ENCODE measurements at regions not wholly inside any gene's neighbourhood (a gene's known extent, or its start where the extent isn't known, plus 50 kb on each side); places are given as distances from the start of the nearest gene placed in this dataset.
A peak's percentile ranks its signal among the peaks of the same experiment; 100 is the strongest.

GRCh38 chr9:90446200-90446948, 196.2 kb downstream of the DIRAS2 start:
- no peaks in the 10 kb centered on the region for H3K36me3 ChIP-seq (replicated peaks; ENCODE audit: control insufficient read depth, insufficient read depth, low read length)
- no peaks in the 10 kb centered on the region; the same call in 1 of the 2 replicates for H3K27me3 ChIP-seq (ENCODE audit: control insufficient read depth, insufficient read depth, low read length)
- H3K4me3 ChIP-seq (ENCODE audit: insufficient read depth, low read depth, low read length) = no peak overlapping the region
- DNase-seq = no peak

GRCh38 chr9:90447773-90448172, 194.9 kb downstream of the DIRAS2 start:
- Histone ChIP-seq H3K4me3 (ENCODE audit: insufficient read depth, low read depth, low read length) (no peak overlapping the region), H3K36me3 (replicated peaks; ENCODE audit: control insufficient read depth, insufficient read depth, low read length) (no peaks in the 10 kb centered on the region), H3K27me3 (ENCODE audit: control insufficient read depth, insufficient read depth, low read length) (no peaks in the 10 kb centered on the region; the same call in 1 of the 2 replicates)
- no peak for DNase-seq

- Histone ChIP-seq H3K4me3 (ENCODE audit: insufficient read depth, low read depth, low read length) (no peak overlapping the region), H3K27me3 (ENCODE audit: control insufficient read depth, insufficient read depth, low read length) (no peaks in the 10 kb centered on the region; the same call in 1 of the 2 replicates), H3K36me3 (replicated peaks; ENCODE audit: control insufficient read depth, insufficient read depth, low read length) (no peaks in the 10 kb centered on the region)
- no peak for DNase-seq
Measured at GRCh38 chr9:90449213-90449925, 193.3 kb downstream of the DIRAS2 start.

- no peak for DNase-seq
- Histone ChIP-seq H3K36me3 (replicated peaks; ENCODE audit: control insufficient read depth, insufficient read depth, low read length) (no peaks in the 10 kb centered on the region), H3K4me3 (ENCODE audit: insufficient read depth, low read depth, low read length) (no peak overlapping the region), H3K27me3 (ENCODE audit: control insufficient read depth, insufficient read depth, low read length) (no peaks in the 10 kb centered on the region; the same call in 1 of the 2 replicates)
Measured at GRCh38 chr9:90451804-90452203, 190.8 kb downstream of the DIRAS2 start.

GRCh38 chr9:90455316-90455715, 187.3 kb downstream of the DIRAS2 start:
- DNase-seq = no peak
- H3K27me3 ChIP-seq (ENCODE audit: control insufficient read depth, insufficient read depth, low read length) = no peaks in the 10 kb centered on the region
- no peak overlapping the region for H3K4me3 ChIP-seq (ENCODE audit: insufficient read depth, low read depth, low read length)
- no peaks in the 10 kb centered on the region for H3K36me3 ChIP-seq (replicated peaks; ENCODE audit: control insufficient read depth, insufficient read depth, low read length)

- Histone ChIP-seq H3K36me3 (replicated peaks; ENCODE audit: control insufficient read depth, insufficient read depth, low read length) (no peaks in the 10 kb centered on the region), H3K4me3 (ENCODE audit: insufficient read depth, low read depth, low read length) (no peak overlapping the region)
- DNase-seq = no peak
Measured at GRCh38 chr9:90457386-90458190, 185.0 kb downstream of the DIRAS2 start.

GRCh38 chr9:90458485-90458884, 184.1 kb downstream of the DIRAS2 start:
- Histone ChIP-seq H3K27me3 (ENCODE audit: control insufficient read depth, insufficient read depth, low read length) (no peaks in the 10 kb centered on the region), H3K36me3 (replicated peaks; ENCODE audit: control insufficient read depth, insufficient read depth, low read length) (no peaks in the 10 kb centered on the region), H3K4me3 (ENCODE audit: insufficient read depth, low read depth, low read length) (no peak overlapping the region)
- DNase-seq = peak; percentile 27

More at GRCh38 chr9:90457386-90458190, 185.0 kb downstream of the DIRAS2 start:
- no peaks in the 10 kb centered on the region for H3K27me3 ChIP-seq (ENCODE audit: control insufficient read depth, insufficient read depth, low read length)

- Histone ChIP-seq H3K4me3 (ENCODE audit: insufficient read depth, low read depth, low read length) (no peak overlapping the region), H3K36me3 (replicated peaks; ENCODE audit: control insufficient read depth, insufficient read depth, low read length) (no peaks in the 10 kb centered on the region), H3K27me3 (ENCODE audit: control insufficient read depth, insufficient read depth, low read length) (no peaks in the 10 kb centered on the region)
- no peak for DNase-seq
Measured at GRCh38 chr9:90459321-90459720, 183.3 kb downstream of the DIRAS2 start.

GRCh38 chr9:90460220-90460619, 182.4 kb downstream of the DIRAS2 start:
- Histone ChIP-seq H3K36me3 (replicated peaks; ENCODE audit: control insufficient read depth, insufficient read depth, low read length) (no peaks in the 10 kb centered on the region), H3K4me3 (ENCODE audit: insufficient read depth, low read depth, low read length) (no peak overlapping the region), H3K27me3 (ENCODE audit: control insufficient read depth, insufficient read depth, low read length) (no peaks in the 10 kb centered on the region)
- DNase-seq = no peak

- DNase-seq = no peak
- no peaks in the 10 kb centered on the region for H3K27me3 ChIP-seq (ENCODE audit: control insufficient read depth, insufficient read depth, low read length)
- H3K4me3 ChIP-seq (ENCODE audit: insufficient read depth, low read depth, low read length) = no peak overlapping the region
- no peaks in the 10 kb centered on the region for H3K36me3 ChIP-seq (replicated peaks; ENCODE audit: control insufficient read depth, insufficient read depth, low read length)
Measured at GRCh38 chr9:90464978-90465377, 177.6 kb downstream of the DIRAS2 start.

GRCh38 chr9:90466441-90466840, 176.2 kb downstream of the DIRAS2 start:
- H3K27me3 ChIP-seq (ENCODE audit: control insufficient read depth, insufficient read depth, low read length) = no peaks in the 10 kb centered on the region
- no peak for DNase-seq
- no peaks in the 10 kb centered on the region for H3K36me3 ChIP-seq (replicated peaks; ENCODE audit: control insufficient read depth, insufficient read depth, low read length)
- no peak overlapping the region for H3K4me3 ChIP-seq (ENCODE audit: insufficient read depth, low read depth, low read length)

GRCh38 chr9:90469435-90469834, 173.2 kb downstream of the DIRAS2 start:
- Histone ChIP-seq H3K36me3 (replicated peaks; ENCODE audit: control insufficient read depth, insufficient read depth, low read length) (no peaks in the 10 kb centered on the region), H3K27me3 (ENCODE audit: control insufficient read depth, insufficient read depth, low read length) (no peaks in the 10 kb centered on the region), H3K4me3 (ENCODE audit: insufficient read depth, low read depth, low read length) (no peak overlapping the region)
- DNase-seq = no peak

GRCh38 chr9:90469865-90470387, 172.7 kb downstream of the DIRAS2 start:
- Histone ChIP-seq H3K27me3 (ENCODE audit: control insufficient read depth, insufficient read depth, low read length) (no peaks in the 10 kb centered on the region), H3K36me3 (replicated peaks; ENCODE audit: control insufficient read depth, insufficient read depth, low read length) (no peaks in the 10 kb centered on the region), H3K4me3 (ENCODE audit: insufficient read depth, low read depth, low read length) (no peak overlapping the region)
- DNase-seq = no peak

- H3K4me3 ChIP-seq (ENCODE audit: insufficient read depth, low read depth, low read length) = no peak overlapping the region
- DNase-seq = no peak
- no peaks in the 10 kb centered on the region for H3K27me3 ChIP-seq (ENCODE audit: control insufficient read depth, insufficient read depth, low read length)
- no peaks in the 10 kb centered on the region for H3K36me3 ChIP-seq (replicated peaks; ENCODE audit: control insufficient read depth, insufficient read depth, low read length)
Measured at GRCh38 chr9:90476058-90476457, 166.6 kb downstream of the DIRAS2 start.
